ENCODE measurements at regions not wholly inside any gene's neighbourhood (a gene's known extent, or its start where the extent isn't known, plus 50 kb on each side); places are given as distances from the start of the nearest gene placed in this dataset.
"Not testable (repeated sequence)": the region's sequence is repeated elsewhere in the genome, so short reads cannot be mapped to it uniquely, and the experiment has no call there.

- H3K4me1 ChIP-seq (ENCODE audit: insufficient read depth); H3K27me3 ChIP-seq; H3K4me3 ChIP-seq; H3K27ac ChIP-seq; H3K36me3 ChIP-seq; DNase-seq; H3K9me3 ChIP-seq; intact Hi-C loops (cut with DNase I): not testable (repeated sequence)
- WGBS, 3 donors, result 84 to 94% (median 87%) methylated on average over 5 to 12 of the region's 12 CpGs
Observed at GRCh38 chr18:15003231-15003630, 255.3 kb downstream of the ANKRD30B start.

- H3K27ac ChIP-seq; H3K36me3 ChIP-seq; H3K4me1 ChIP-seq (ENCODE audit: insufficient read depth); H3K27me3 ChIP-seq; H3K4me3 ChIP-seq; DNase-seq; H3K9me3 ChIP-seq; intact Hi-C loops (cut with DNase I): not testable (repeated sequence)
- WGBS, 3 donors, result 87 to 94% (median 93%) methylated on average over 15 to 18 of the region's 18 CpGs
Observed at GRCh38 chr18:15003636-15004269, 255.8 kb downstream of the ANKRD30B start.

- H3K27ac ChIP-seq; H3K4me1 ChIP-seq (ENCODE audit: insufficient read depth); H3K4me3 ChIP-seq; H3K36me3 ChIP-seq; H3K9me3 ChIP-seq; H3K27me3 ChIP-seq; DNase-seq; intact Hi-C loops (cut with DNase I): not testable (repeated sequence)
- WGBS, 3 donors, result 78 to 91% (median 85%) methylated on average over 17 to 22 of the region's 22 CpGs
Observed at GRCh38 chr18:15004270-15004973, 256.4 kb downstream of the ANKRD30B start.

- no peaks in the 10 kb centered on the region for H3K27me3 ChIP-seq
- H3K36me3 ChIP-seq, result no peaks in the 10 kb centered on the region
- H3K4me1 ChIP-seq (ENCODE audit: insufficient read depth), result no peaks in the 10 kb centered on the region
- no peak overlapping the region for H3K4me3 ChIP-seq
- 87 to 90% (median 90%) methylated on average over 17 to 28 of the region's 28 CpGs for WGBS, 3 donors
- no peak overlapping the region for H3K27ac ChIP-seq
- TF ChIP-seq EP300 (IDR thresholded peaks at IDR 0.05) (no peak), CTCF (IDR thresholded peaks at IDR 0.05) (no peak), POLR2A (IDR thresholded peaks at IDR 0.05) (no peak)
- no peak for DNase-seq
- intact Hi-C loops (cut with DNase I), result no loop called here
- H3K9me3 ChIP-seq, result peaks cover 0 to 6% of the 10 kb centered on the region in 2 donors
Observed at GRCh38 chr18:15005313-15006130, 257.6 kb downstream of the ANKRD30B start.

- H3K4me1 ChIP-seq (ENCODE audit: insufficient read depth); DNase-seq; H3K36me3 ChIP-seq; H3K4me3 ChIP-seq; H3K27ac ChIP-seq; H3K27me3 ChIP-seq; intact Hi-C loops (cut with DNase I); H3K9me3 ChIP-seq: not testable (repeated sequence)
- 62 to 68% (median 63%) methylated on average over 3 of the region's 3 CpGs for WGBS, 3 donors
Observed at GRCh38 chr18:15006616-15007015, 258.6 kb downstream of the ANKRD30B start.

- H3K9me3 ChIP-seq; H3K4me1 ChIP-seq (ENCODE audit: insufficient read depth); DNase-seq; H3K36me3 ChIP-seq; H3K27me3 ChIP-seq; H3K4me3 ChIP-seq; H3K27ac ChIP-seq; intact Hi-C loops (cut with DNase I): not testable (repeated sequence)
Observed at GRCh38 chr18:15026041-15026440, 278.1 kb downstream of the ANKRD30B start.

- H3K27me3 ChIP-seq; H3K4me3 ChIP-seq; H3K27ac ChIP-seq; intact Hi-C loops (cut with DNase I); H3K4me1 ChIP-seq (ENCODE audit: insufficient read depth); H3K36me3 ChIP-seq; DNase-seq; H3K9me3 ChIP-seq: not testable (repeated sequence)
- WGBS, 3 donors, result 4 to 21% (median 7%) methylated on average over 4 of the region's 4 CpGs
Observed at GRCh38 chr18:15028037-15028436, 280.1 kb downstream of the ANKRD30B start.

- H3K27ac ChIP-seq; H3K4me1 ChIP-seq (ENCODE audit: insufficient read depth); DNase-seq; H3K9me3 ChIP-seq; intact Hi-C loops (cut with DNase I); H3K4me3 ChIP-seq; H3K27me3 ChIP-seq; H3K36me3 ChIP-seq: not testable (repeated sequence)
- WGBS, 3 donors, result 56 to 73% (median 68%) methylated on average over 5 to 11 of the region's 12 CpGs
Observed at GRCh38 chr18:15060279-15060880, 312.4 kb downstream of the ANKRD30B start.

GRCh38 chr18:15061289-15061896 is 313.4 kb downstream of the ANKRD30B start:
- H3K27ac ChIP-seq; H3K4me3 ChIP-seq; H3K36me3 ChIP-seq; H3K9me3 ChIP-seq; H3K27me3 ChIP-seq; DNase-seq; H3K4me1 ChIP-seq (ENCODE audit: insufficient read depth); intact Hi-C loops (cut with DNase I): not testable (repeated sequence)
- WGBS, 3 donors, result 67 to 79% (median 72%) methylated on average over 9 of the region's 9 CpGs

- H3K4me1 ChIP-seq (ENCODE audit: insufficient read depth); H3K36me3 ChIP-seq; H3K27ac ChIP-seq; intact Hi-C loops (cut with DNase I); H3K9me3 ChIP-seq; H3K27me3 ChIP-seq; DNase-seq; H3K4me3 ChIP-seq: not testable (repeated sequence)
- WGBS, 3 donors, result 36 to 63% (median 55%) methylated on average over 2 of the region's 2 CpGs
Observed at GRCh38 chr18:15066434-15066833, 318.5 kb downstream of the ANKRD30B start.

All from ovary (tissue), 7 donors.